ENCODE measurements at regions not wholly inside any gene's neighbourhood (a gene's known extent, or its start where the extent isn't known, plus 50 kb on each side); places are given as distances from the start of the nearest gene placed in this dataset.

GRCh38 chr7:80584778-80585177 lies 53.7 kb upstream of the CD36 start:
- peaks cover 0 to 55% (median 25%) of the 10 kb centered on the region in 12 donors for H3K4me1 ChIP-seq
- no peaks in the 10 kb centered on the region for H3K9me3 ChIP-seq
- no peak overlapping the region for H3K4me3 ChIP-seq
- TF ChIP-seq CTCF (IDR thresholded peaks at IDR 0.05) (no peak), POLR2A (IDR thresholded peaks at IDR 0.05) (no peak)
- H3K27me3 ChIP-seq: no peaks in the 10 kb centered on the region
- no peaks in the 10 kb centered on the region for H3K36me3 ChIP-seq
- DNase-seq (no peak), ATAC-seq (peak in 2 of 4 donors; percentile 51 to 58)
- peak overlapping the region in 6 of 12 donors; percentile 9 to 79 (median 70) for H3K27ac ChIP-seq
- intact Hi-C loops (cut with DNase I): loop anchor here in 1 of 10 donors (5.0 kb wide), 1 partner anchor 67 kb away; no protein-coding TSS in a partner anchor

- H3K4me1 ChIP-seq: peaks cover 0 to 55% (median 25%) of the 10 kb centered on the region in 12 donors
- ATAC-seq (no peak), DNase-seq (no peak)
- H3K36me3 ChIP-seq: no peaks in the 10 kb centered on the region
- TF ChIP-seq CTCF (IDR thresholded peaks at IDR 0.05) (no peak), POLR2A (IDR thresholded peaks at IDR 0.05) (no peak)
- no peak overlapping the region for H3K27ac ChIP-seq
- H3K9me3 ChIP-seq: no peaks in the 10 kb centered on the region
- no peaks in the 10 kb centered on the region for H3K27me3 ChIP-seq
- no peak overlapping the region for H3K4me3 ChIP-seq
- 32 to 50% (median 39%) methylated on average over 1 of the region's 1 CpG for WGBS, 4 donors
- intact Hi-C loops (cut with DNase I): no loop called here
Observed at GRCh38 chr7:80587538-80587937, 50.9 kb upstream of the CD36 start.

GRCh38 chr7:80588591-80588990 lies 49.9 kb upstream of the CD36 start:
- no peak for DNase-seq
- Histone ChIP-seq H3K27ac (peak overlapping the region in 8 of 12 donors; percentile 3 to 61 (median 33)), H3K9me3 (no peaks in the 10 kb centered on the region), H3K4me3 (no peak overlapping the region), H3K36me3 (no peaks in the 10 kb centered on the region), H3K4me1 (peaks cover 0 to 51% (median 21%) of the 10 kb centered on the region in 12 donors), H3K27me3 (no peaks in the 10 kb centered on the region)
- 81 to 89% (median 86%) methylated on average over 3 of the region's 3 CpGs for WGBS, 4 donors
- TF ChIP-seq POLR2A (IDR thresholded peaks at IDR 0.05) (no peak), CTCF (IDR thresholded peaks at IDR 0.05) (no peak)
- intact Hi-C loops (cut with DNase I): no loop called here
- ATAC-seq: peak in 2 of 4 donors; percentile 41 to 50
